Uterus (tissue), 2 donors: ENCODE measurements at regions not wholly inside any gene's neighbourhood (a gene's known extent, or its start where the extent isn't known, plus 50 kb on each side); places are given as distances from the start of the nearest gene placed in this dataset.

Experiments used
- POLR2A ChIP-seq, 2 donors: fragments of 450-650 bp; IDR thresholded peaks; one replicate each; pipeline ENCODE4 v1.6.1; 2016; ENCODE audit warnings: antibody characterized with exemption in 2 of 2, mild to moderate bottlenecking in 1 of 2, moderate library complexity in 1 of 2
- TF ChIP-seq, protein P1 (sequence below), 4 experiments: fragments of 200-600 bp in 2 of 4; fragments of 450-650 bp in 2 of 4; sonication (generic) in 2 of 4; IDR thresholded peaks; one replicate each; pipeline ENCODE4 v1.5.1; 2016 to 2019; ENCODE audit warnings: antibody characterized with exemption in 4 of 4, mild to moderate bottlenecking in 2 of 4, moderate library complexity in 1 of 4

DNA sequence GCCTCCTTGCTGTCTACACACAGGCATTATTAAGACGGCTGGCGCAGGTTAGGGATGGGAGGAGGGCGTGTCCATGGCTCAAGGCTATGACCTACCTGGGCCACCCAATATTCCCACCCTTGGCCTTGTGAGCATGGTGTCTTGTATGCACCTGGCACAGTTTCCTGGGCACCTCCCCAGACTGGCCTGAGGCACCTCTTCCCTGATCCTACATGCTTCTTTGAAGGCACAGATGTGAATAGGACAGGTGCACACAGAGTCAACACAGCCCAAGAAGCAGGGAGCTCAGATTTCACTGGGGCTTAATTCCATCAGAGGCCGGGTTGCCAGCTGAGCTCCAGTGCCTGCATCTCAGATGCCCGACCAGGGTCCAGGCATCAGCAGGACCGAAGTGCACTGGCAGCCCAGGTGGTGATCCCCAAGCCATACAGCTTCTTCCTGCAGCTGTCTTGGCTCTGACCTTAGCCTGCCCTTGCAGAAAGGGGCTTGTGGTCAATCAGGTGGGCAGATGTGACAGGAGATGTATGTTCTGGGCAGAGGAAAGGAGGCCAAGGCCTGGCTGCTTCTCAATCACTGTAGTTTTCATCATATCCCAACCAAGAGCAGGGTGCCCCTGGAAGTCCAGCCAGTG is 287.7 kb downstream of the CLIC5 start:
- TF ChIP-seq, protein P1, sequence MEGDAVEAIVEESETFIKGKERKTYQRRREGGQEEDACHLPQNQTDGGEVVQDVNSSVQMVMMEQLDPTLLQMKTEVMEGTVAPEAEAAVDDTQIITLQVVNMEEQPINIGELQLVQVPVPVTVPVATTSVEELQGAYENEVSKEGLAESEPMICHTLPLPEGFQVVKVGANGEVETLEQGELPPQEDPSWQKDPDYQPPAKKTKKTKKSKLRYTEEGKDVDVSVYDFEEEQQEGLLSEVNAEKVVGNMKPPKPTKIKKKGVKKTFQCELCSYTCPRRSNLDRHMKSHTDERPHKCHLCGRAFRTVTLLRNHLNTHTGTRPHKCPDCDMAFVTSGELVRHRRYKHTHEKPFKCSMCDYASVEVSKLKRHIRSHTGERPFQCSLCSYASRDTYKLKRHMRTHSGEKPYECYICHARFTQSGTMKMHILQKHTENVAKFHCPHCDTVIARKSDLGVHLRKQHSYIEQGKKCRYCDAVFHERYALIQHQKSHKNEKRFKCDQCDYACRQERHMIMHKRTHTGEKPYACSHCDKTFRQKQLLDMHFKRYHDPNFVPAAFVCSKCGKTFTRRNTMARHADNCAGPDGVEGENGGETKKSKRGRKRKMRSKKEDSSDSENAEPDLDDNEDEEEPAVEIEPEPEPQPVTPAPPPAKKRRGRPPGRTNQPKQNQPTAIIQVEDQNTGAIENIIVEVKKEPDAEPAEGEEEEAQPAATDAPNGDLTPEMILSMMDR (IDR thresholded peaks at IDR 0.05), result no peak
- no peak for TF ChIP-seq POLR2A (IDR thresholded peaks at IDR 0.05)
